HPDE6-E6E7 (cell line): ENCODE measurements at regions not wholly inside any gene's neighbourhood (a gene's known extent, or its start where the extent isn't known, plus 50 kb on each side); places are given as distances from the start of the nearest gene placed in this dataset.
"Not testable (repeated sequence)": the region's sequence is repeated elsewhere in the genome, so short reads cannot be mapped to it uniquely, and the experiment has no call there.

Source experiments
- DNase-seq: peaks from one replicate; pipeline ENCODE4 v3.0.0; 2011; ENCODE audit warnings: missing footprints; ENCODE audit errors: extremely low spot score

GRCh38 chrX:150211988-150212387 is 151.1 kb upstream of the MAMLD1 start:
- no peak for DNase-seq

DNA sequence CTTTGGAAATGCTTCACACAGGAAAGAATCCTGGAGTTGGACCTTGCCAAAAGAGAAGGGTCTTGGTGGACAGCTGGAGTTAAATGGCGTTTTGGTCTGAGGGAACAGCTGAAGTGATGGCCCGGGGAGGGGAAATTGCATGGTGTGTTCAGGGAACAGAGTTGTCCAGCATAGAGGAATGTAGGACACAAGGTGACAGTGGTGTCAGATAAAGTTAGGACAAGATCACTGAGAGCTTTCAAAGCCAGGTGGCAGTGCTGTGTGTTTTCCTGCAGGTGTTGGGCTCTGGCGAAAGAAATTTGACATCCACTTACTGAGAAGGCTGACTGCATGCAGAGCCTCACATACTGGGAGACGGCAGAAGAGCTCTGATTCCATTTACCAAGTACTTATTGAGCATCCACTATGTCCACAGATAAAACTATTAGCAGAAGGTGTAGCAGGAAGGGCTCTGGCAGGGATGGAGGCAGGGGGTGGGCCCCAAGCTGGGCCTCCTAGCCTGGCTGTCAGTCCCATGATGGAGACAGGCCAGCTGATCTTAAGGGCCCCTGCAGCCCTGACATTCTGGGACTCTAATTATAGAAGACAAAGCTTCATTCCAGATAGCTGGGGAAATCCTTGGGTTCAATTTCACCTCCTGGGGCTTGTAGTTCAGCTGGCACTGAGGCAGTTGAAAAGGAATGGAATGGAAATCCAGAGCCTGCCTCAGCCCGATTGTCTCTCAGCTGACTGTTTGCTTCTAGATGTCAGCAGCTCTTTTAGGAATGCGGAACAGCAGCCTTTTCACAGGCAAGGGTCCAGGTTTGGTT is 150.2 kb upstream of the MAMLD1 start:
- DNase-seq = no peak

GRCh38 chrX:150213481-150214030 is 149.6 kb upstream of the MAMLD1 start:
- no peak for DNase-seq

DNA sequence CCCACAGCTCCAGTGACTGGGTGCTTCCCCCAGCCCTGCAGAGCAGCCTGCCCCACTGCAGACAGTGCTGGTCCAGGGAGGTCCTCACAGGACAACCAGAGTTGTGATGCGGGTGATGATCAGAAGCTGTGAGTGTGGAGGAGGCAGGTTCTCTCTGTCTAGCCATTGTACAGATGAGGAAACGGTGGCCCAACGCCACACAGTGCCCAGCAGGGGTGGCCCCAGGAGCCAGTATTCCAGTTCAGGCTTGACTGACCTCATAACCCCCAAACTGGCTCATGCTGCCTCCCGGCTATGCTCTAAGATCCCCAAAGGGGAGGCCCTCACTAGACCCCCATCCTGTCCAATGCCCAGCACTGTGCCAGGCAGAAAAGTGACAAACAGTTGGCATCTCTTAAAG is 147.1 kb upstream of the MAMLD1 start:
- DNase-seq = not testable (repeated sequence)

DNA sequence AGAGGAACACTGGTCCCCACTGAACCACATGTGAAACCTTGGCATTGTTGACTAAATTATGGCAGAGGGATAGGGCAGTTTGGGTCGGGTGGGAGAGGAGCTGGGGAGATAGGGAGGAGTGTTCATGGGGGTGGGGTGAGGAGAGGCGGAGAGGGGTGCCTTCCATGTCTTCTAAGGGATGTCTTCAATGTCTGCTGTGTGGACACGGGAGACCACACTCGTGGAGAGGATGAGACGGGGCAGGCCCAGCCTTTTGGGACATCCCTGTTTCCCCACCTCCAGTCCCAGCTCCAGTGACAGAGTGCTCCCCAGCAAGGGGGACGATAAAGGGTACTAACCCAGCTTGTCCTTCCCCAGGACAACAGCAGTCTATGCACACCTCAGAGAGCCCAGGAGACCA is 146.4 kb upstream of the MAMLD1 start:
- DNase-seq = no peak

DNA sequence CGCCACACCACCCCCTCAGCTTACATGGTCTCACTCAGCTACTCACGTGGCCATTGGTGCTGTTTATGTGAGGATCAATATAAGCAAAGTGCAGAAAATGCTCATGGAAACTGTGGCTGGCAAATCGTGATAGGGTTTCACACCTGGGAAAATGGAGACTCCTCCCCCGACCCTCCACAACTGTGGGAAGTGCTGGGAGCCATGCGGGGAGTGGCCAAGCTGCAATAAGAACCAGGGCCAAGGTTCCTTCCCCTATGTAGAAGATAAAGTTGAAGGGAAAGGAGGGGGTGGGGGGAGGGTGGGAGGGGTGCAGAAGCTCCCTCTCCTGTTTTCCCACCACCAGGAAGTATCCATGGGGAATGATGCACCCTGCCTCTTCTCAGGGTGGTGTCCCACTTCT is 145.5 kb upstream of the MAMLD1 start:
- DNase-seq = no peak

- no peak for DNase-seq
Observed at GRCh38 chrX:150219374-150220185, 143.5 kb upstream of the MAMLD1 start.

DNA sequence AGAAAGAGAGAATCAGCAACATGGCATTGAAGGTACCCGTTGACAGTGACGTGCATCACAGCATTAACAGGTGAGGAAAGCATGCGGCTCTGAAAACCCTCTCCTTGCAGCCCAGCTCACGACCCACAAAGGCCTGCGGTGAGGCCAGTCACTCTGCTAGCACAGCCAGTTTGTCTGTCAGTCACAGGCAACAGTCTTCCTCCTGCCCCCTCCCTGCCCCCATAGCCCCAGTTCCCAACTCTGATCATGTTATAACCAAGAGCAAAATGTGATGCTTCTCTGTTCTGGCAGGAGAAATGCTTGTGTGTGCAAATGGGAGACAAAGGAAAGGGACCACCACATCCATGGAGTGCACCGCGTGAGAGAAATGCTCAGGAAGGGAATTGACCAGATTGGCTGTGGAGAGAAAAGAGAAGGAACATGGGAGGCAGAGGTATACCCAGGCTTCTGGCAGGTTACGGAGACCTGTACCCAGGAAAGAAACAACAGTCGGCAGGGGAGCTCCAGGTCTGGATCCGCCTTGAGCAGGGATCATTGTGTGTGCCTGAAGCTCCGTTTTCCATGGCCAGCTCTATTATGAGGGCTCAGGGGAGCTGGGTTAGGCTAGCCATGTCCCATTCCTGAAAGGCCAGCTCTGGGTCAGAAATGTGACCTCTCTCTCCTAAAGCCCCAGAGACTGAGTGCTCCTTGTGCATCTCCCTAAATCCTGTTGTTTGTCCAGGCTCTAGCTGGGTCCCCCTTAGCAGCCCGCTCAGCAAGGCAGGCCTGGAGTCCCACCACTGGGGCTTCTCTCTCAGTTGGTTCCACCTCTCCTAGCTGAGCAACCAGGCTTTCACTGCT is 139.7 kb upstream of the MAMLD1 start:
- no peak for DNase-seq

DNA sequence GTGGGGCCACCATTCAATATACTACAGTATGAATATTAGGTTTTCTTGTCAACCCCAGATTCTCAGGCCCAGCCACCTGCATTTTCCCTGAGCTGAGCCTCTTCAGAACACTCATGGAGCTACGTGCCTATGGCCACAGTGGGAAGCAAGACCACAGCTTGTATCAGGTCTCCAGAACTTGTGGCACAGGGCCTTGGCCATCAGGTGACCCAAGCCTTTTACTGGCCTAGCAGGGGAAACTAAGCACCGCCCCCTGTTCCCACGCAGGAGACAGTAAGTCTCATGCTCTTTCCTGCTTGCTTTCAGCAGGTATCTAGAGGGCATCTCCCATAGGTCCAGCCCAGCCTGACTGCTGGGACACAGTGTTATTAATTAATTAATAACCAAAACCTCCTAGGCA is 138.4 kb upstream of the MAMLD1 start:
- no peak for DNase-seq

- DNase-seq = no peak
Observed at GRCh38 chrX:150225266-150225665, 137.9 kb upstream of the MAMLD1 start.

DNA sequence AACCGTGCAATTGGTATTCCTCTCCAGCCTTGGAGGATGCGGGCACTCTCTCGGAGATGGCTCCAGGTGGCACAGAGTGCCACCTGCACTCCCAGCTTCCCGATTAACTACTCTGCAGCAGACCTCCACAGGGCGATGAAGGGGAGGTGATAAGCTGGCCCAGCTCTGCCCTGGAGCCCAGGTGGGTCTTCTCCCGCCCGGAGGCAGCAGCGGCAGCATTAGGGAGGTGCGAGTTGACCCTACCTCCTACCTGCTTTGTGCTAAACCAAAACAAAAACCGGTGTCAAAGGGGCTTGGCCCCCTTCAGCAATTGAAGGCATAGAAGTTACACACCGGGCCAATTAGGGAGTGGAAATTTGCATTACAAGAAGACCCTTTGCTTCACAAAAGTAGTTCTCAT is 137.4 kb upstream of the MAMLD1 start:
- DNase-seq = no peak

GRCh38 chrX:150226223-150226965 is 136.7 kb upstream of the MAMLD1 start:
- DNase-seq = no peak

DNA sequence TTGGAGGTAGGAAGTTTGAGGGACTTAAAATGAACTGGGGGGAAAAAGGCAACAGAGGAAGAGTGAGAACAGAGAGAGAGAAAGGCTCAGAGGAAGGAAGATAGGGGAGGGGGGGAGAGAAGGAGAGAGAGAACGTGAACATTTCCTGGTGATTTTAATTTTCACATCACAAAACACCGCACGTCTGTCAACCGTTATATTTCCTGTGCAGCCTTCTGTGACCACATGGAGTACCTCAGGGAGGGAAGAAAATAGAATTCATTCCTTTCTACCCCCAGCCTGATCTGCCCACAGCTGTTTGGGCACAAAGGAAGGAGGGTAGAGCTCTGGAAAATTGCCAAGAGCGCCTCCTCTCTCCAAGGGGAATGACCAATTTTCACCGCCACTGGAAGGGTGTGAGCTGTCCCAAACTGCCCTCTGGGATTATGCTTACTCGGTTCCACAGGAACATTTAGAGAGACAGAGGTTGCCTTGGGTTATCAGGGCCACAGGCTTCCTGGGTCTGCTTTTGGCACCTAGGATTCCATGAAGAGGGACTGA is 135.7 kb upstream of the MAMLD1 start:
- DNase-seq = no peak

DNA sequence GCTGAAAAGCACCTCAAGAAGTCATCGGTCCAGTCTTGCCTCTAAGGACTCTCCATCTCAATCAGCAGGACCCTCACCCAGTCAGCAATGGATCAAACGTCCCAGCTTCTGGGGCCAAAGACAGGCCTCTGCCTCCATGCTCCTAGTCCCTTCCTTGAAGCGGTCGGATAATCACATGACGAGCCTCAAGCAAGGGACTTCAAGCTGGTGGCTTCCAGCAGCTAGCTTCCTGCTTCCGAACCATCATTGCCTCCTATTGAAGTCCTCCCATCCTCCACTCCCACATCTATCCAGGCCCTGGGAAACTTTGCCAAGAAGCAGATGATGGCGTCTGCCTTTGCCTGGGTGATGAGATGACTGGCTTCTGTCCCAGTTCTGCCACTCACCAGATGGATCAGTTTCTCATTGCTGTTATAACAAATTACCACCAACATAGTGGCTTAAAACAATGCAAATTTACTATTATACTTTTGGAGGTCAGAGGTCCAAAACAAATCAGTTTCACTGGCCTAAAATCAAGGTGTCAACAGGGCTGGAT is 135.2 kb upstream of the MAMLD1 start:
- DNase-seq = no peak

GRCh38 chrX:150228431-150228830 is 134.7 kb upstream of the MAMLD1 start:
- no peak for DNase-seq

GRCh38 chrX:150229030-150229429 is 134.1 kb upstream of the MAMLD1 start:
- DNase-seq = no peak

GRCh38 chrX:150229481-150229880 is 133.6 kb upstream of the MAMLD1 start:
- no peak for DNase-seq

GRCh38 chrX:150230952-150231351 is 132.2 kb upstream of the MAMLD1 start:
- DNase-seq = not testable (repeated sequence)

DNA sequence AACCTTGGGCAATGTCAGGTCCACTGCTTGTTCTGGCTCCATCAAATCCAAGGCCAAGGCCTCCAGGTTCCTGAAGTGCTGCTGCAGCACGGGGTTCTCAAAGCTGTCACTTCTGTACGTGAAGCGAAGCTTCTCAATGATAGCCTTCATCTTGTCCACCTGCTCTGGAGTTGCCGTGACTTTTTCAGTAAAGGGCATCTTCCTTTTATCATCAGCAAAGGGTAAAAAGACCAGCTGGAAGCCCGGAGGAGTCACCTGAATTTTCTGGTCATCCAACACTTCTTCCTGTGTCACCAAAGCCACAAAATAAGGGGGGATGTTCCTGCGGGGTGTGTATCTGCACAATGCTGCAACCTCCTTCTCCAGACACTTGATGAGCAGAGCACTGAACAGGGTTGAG is 131.7 kb upstream of the MAMLD1 start:
- DNase-seq = not testable (repeated sequence)

DNA sequence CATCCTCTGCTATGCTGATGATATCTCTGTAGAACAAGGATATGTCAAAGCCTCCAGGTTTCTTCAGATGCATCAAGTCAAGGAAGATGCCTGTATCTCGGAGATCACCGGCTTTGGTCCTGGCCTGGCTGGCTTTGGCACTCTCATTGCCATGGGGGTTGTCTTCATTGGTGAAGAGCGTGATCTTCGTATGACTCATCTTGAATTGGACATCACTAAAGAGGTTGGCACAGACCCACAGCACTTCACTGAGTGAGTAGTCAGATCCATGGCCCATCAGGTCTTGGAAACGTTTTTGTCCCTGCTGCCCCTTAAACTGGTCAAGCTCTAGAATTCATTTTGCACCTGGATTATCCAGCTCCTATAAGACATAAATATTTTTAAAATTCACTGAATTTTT is 130.9 kb upstream of the MAMLD1 start:
- not testable (repeated sequence) for DNase-seq

DNA sequence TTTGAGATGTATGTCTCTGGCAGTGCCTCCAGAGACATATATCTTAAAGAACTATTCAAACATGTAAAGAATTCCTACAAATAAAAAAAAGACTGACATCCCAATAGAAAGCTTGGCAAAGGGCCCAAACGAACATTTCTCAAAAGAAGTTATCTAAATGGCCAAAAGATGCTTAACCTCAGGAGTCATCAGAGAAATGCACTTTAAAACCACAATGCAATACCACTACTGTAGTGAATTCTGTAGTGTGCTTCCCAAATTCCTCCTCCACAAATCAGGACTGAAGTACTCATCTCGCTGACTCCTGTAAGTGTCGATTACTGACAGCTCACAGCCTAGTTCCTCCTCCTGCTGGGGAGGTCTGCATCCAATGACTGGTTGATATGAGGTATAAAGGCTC is 129.0 kb upstream of the MAMLD1 start:
- DNase-seq = no peak
